EL (cell line): ENCODE measurements at regions not wholly inside any gene's neighbourhood (a gene's known extent, or its start where the extent isn't known, plus 50 kb on each side); places are given as distances from the start of the nearest gene placed in this dataset.
"Not testable (repeated sequence)": the region's sequence is repeated elsewhere in the genome, so short reads cannot be mapped to it uniquely, and the experiment has no call there.

Source experiments
- DNase-seq: peaks from one replicate; pipeline ENCODE4 v3.0.0-alpha.2; 2016

DNA sequence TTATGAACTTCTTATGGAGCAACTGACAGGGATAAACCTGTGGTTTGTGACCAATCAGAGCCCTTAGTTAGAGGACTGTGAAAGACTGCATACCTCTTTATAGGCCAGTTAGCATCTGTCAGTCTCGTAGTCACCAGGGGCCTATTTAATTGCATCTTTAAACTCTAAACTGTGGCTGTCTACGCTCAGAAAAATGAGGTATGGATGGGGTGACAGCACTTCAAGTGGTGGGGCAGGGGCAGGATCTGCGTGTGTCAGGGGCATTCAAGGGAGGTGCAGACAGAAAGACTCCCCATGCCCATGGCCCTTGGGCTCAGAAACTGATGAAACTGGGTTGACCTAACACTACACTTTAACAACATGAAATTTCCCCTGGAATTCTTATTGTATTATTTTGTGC lies 132.6 kb upstream of the TBCA start:
- DNase-seq: no peak

- DNase-seq: no peak
Measured at GRCh38 chr5:77907786-77908185, 131.6 kb upstream of the TBCA start.

DNA sequence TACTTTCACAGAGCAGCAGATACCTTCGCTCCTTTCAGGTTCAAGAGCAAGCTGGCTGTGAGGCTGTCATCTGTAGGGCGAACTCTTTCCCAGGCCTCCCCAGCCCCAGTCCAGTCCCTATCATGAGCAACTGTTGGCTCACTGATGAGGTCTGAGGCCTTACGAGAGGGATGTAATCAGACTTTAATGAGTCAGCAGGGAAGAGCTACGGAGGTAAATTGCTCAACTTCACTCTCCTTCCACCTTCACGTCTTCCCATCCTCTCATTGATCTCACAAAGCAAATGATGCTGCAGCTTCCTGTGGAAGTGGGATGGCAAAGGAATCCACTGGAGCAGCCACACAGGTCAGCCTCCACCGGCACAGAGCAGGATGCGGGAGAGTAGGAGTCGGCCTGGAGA lies 130.7 kb upstream of the TBCA start:
- DNase-seq: peak; percentile 38

- DNase-seq: no peak
Measured at GRCh38 chr5:77904362-77904761, 128.2 kb upstream of the TBCA start.

- no peak for DNase-seq
Measured at GRCh38 chr5:77900691-77901090, 124.6 kb upstream of the TBCA start.

DNA sequence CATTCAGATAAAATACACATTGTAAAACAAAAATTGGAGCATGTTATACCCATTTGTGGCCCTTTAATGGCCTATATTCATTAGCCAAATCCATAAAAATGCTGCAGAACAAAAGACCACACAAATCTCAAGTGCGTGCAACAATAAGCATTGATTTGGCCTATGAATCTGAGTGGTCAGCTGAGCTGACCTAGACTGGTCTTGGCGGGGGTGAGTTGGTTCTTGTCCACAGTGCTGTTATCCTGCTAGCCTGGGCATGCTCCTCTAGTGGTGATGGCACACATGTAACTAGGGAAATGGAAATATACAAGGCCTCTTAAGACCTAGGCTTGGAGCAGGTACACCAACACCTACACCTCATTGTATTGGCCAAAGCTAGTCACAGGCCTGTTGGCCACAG lies 122.2 kb upstream of the TBCA start:
- DNase-seq: no peak

DNA sequence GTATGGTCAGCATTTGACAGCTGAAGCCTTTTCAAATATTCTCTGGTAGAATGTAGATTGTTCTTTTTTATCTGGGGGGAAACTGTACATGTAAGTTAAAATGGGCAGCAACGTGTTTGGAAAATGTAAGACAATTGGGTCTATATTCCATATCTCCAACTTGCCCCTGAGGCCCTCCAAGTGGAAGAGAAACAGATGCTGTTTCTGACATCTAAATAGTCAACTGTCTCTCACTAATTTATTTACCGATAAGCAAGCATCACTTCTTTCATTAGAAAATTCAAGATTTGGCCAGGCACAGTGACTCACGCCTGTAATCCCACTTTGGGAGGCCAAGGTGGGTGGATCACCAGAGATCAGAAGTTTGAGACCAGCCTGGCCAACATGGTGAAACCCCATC lies 120.2 kb upstream of the TBCA start:
- DNase-seq: no peak

- DNase-seq: not testable (repeated sequence)
Measured at GRCh38 chr5:77894103-77894502, 118.0 kb upstream of the TBCA start.

GRCh38 chr5:77893225-77893860 lies 117.2 kb upstream of the TBCA start:
- DNase-seq: peak; percentile 99

- no peak for DNase-seq
Measured at GRCh38 chr5:77892061-77893010, 116.2 kb upstream of the TBCA start.

DNA sequence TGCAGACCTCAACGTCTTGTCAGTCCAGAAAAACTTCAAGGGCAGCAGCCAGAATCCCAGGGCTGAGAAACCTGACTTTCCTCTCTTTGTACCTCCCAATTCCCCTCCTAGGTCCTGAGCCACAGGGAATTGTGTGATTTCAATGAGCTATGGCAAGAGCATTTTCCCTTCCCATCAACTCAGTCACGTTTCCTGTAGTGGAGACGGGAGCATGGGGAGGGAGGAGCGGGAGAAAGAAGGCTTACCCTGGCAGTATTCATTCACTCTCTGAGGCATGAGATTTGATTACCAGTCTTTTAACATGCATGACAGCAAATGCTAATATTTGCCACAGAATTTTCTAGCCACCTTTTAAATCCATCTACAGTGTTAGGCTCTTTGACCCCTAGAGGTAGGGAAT lies 109.4 kb upstream of the TBCA start:
- no peak for DNase-seq

DNA sequence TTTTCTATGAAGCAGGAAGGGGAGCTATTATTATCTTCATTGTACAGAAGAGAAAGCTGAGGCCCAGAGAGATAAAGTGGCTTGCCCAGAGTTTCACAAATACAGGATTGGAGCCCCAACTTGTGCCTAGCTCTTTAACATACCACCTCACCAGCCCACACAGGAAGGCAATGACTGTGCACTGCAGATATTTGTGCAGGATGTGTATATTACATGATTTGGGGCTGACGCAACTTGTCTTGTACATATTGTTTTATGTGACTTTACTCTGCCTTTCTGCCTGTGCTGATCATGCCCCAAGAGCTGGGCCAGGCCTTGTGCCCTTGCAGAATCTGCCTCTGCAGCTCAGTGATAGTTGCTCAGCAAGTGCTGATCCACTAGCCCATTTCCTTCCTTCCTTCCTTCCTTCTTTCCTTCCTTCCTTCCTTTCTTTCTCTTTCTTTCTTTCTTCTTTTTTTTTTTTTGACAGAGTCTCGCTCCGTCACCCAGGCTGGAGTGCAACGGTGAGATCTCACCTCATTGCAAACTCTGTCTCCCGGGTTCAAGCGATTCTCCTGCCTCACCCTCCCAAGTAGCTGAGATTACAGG lies 106.6 kb upstream of the TBCA start:
- DNase-seq: peak; percentile 83

GRCh38 chr5:77881528-77881927 lies 105.4 kb upstream of the TBCA start:
- DNase-seq: no peak

DNA sequence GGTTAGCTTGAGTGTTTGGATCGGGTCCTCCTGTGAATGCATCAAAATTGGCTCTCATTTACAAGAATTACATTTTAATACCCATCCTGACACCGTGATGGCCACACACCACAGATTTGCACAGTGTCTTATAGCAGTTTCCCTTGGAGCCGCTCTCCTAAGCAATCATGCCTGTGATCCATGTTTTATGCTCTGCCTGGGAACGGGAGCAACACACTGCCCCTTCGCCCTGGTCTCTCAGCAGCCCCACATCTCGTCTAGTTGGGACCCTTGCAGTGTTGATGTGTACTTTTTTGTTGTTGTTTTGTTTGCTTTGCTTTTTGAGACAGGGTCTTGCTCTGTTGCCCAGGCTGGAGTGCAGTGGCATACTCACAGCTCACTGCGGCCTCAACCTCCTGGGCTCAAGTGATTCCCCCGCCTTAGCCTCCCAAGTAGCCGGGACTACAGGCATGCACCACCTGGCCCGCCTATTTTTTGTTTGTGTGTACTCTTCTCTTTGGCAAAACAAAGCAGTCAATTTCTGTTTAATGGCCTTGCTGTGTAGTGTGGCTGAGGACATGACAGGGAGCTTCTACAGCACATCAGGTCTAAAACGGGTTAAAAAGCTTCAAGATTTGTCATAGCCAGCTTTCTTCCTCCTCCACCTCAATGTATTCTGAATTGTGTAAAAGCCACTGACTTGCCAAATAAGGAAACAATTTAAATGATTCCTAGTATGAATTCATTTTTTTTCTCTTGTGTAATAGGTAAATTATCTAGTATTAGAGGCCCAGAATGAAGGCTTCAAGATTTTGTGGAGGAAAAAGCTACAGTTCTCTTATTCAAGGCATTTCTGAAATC lies 101.6 kb upstream of the TBCA start:
- no peak for DNase-seq

- DNase-seq: no peak
Measured at GRCh38 chr5:77876862-77877502, 100.8 kb upstream of the TBCA start.

GRCh38 chr5:77876316-77876715 lies 100.2 kb upstream of the TBCA start:
- no peak for DNase-seq

DNA sequence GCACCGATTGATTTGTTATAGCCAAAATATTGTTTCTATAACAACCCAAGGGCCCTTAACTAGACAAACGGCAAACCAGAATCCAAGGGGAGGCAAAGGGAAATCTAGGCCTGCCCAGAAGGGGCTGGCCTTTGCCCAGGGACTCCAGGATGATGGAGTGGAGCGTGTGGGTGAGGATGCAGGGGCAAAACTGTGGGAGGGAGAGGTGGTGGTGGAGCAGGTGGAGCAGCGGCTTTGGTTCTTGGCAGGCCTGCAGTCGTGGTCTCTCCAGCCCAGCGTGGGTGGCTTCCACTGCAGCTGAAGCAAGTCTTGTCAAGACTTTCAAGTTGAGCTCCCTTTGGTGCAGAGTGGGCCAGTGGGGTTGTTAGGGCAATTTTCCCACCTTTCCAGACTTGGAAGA lies 98.6 kb upstream of the TBCA start:
- DNase-seq: no peak

DNA sequence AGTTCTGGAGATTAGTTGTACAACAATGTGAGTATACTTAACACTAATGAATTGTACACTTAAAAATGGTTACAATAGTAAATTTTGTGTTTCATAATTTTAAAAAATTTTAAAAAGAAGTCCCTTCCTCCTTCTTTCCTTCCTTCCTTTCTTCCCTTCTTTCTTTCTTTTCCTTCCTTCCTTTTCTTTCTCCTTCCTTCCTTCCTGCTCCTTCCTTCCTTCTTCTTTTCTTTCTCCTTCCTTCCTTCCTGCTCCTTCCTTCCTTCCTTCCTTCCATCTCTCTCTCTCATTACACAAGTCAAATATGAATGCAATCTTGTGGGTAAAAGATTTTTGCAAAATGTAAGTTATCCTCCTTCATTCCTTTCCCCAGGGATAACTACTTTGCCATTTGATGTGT lies 97.1 kb upstream of the TBCA start:
- DNase-seq: no peak

DNA sequence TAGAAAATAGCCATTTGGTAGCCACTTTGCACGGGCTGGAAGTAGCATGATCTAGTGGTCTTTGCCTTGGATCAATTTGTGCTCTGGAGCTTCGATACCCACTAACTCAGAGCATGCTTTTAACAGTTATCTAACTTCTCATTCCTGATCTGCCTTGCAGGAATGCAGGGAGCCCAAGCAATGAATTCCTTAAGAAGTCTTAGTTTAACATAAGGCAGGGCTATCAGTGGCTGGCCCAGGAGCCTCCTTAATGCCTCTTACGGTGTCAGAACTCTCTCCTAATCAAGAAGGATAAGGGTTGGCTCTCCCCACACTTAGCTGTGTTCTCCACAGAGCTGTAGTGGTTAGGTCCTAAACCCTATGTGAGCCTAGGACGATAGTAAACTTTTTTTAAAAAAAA lies 95.8 kb upstream of the TBCA start:
- DNase-seq: no peak

- DNase-seq: no peak
Measured at GRCh38 chr5:77871016-77871415, 94.9 kb upstream of the TBCA start.

DNA sequence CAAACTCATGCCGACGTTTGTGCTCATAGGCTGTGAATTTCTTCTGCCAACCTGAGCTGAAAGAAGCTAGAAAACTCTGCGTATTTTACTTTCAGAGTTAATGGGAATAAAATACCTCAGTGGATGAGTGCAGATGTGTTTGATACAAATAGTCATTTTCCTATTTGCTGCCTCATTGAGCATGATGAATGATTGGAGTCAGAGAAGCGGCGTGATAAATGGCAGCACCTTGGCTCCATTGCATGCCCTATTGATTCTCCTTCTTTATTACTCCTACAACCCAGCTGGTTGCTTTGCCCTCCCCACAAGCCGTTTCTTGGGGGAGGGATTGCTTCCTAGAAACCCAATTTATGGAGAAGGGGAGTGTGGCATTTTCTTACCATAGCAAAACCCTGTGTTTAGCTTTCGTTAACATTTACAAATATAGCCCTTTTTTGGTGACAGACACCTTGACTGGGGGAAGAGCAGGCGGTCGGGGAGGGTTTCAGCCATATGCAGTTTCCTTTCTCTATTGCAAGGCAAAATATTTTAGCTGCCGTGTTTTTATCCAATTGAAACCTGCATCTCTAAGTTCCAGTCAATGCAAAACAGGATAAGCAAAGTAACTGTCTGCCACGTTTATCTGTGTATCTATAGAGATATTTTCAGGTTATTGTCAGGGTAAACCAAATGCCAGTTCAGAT lies 93.1 kb upstream of the TBCA start:
- no peak for DNase-seq

- DNase-seq: no peak
Measured at GRCh38 chr5:77867914-77868313, 91.8 kb upstream of the TBCA start.
